NCI-H187 (cell line): ENCODE measurements at regions not wholly inside any gene's neighbourhood (a gene's known extent, or its start where the extent isn't known, plus 50 kb on each side); places are given as distances from the start of the nearest gene placed in this dataset.
"Not testable (repeated sequence)": the region's sequence is repeated elsewhere in the genome, so short reads cannot be mapped to it uniquely, and the experiment has no call there.

Experiments
- DNase-seq, 2 experiments: peaks; one replicate each; lab custom pipeline; 2025; lab: John Stamatoyannopoulos, UW

- DNase-seq, result no peak
These were observed 230.9 kb upstream of the FSIP2 start for GRCh38 chr2:185507719-185508118.

DNA sequence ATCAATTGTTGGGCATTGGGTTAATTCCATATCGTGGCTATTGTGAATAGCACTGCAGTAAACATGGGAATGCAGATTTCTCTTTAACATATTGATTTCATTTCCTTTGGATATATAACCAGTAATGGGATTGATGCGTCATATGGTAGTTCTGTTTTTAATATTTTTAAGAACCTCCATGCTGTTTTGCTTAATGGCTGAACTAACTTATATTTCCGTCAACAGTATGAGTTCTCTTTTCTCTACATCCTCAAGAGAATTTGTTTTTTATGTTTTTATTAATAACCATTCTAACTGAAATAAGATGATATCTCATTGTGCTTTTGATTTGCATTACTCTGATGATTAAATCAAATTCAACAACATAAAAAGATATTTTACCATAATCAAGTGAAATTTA, 228.5 kb upstream of the FSIP2 start:
- no peak for DNase-seq

DNA sequence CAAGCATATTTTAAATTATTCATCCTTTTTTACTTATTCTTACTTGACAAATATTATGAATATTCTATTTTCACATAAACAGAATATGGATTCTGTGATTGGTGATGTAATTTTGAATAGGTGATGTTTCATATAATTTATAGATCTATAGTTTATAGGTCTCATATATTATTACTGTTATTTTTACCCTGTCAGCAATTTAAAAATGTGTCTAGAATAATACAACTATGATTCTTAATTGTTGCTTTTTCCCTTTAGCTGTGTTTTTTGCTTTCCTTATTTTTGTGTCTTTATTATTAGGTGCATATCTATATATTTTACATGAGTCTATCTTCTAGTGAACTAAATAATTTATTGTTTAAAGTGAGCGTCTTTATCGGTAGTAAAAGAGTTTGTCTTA, 226.7 kb upstream of the FSIP2 start:
- DNase-seq, result no peak

- DNase-seq, result no peak
These were observed 216.1 kb upstream of the FSIP2 start for GRCh38 chr2:185522472-185522871.

- not testable (repeated sequence) for DNase-seq
These were observed 214.4 kb upstream of the FSIP2 start for GRCh38 chr2:185524242-185524641.

DNA sequence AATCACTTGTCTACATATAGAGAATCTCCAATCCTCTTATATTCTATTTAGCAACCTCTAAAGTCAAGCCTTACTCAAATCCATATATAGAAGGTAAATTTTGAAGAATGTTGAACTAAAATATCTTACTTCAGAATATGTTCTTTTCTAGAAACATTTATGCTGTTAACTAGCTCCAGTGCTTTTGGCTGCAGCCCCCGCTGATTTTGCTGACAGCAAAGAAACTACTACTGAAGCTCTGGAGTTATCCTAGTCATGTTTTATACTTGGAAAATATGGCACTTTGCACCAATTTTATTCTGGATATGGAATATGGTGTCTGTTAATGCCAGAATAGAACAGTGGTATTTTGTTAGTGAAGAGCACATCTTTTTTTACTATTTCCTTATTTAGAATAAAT, 212.4 kb upstream of the FSIP2 start:
- DNase-seq, result no peak

DNA sequence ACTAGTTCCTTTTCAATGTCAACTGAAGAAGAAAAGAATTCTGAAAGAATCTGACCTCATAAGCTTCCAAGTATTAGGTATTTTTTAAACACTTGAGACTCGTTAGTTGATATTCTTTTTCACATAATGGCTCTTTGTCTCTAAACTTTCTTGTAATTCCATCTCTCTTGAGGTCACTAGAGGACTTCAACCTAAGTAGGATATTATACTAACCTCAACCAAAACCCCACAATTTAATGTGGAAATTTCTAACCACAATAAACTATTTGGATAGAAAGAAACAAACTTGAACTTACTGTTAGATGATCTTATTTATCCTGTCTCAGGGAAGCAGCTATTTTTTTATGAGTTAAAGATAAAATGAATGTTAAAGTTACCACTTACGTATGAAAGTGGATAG, 206.9 kb upstream of the FSIP2 start:
- DNase-seq, result no peak

- DNase-seq, result no peak
These were observed 200.9 kb upstream of the FSIP2 start for GRCh38 chr2:185537689-185538088.

DNA sequence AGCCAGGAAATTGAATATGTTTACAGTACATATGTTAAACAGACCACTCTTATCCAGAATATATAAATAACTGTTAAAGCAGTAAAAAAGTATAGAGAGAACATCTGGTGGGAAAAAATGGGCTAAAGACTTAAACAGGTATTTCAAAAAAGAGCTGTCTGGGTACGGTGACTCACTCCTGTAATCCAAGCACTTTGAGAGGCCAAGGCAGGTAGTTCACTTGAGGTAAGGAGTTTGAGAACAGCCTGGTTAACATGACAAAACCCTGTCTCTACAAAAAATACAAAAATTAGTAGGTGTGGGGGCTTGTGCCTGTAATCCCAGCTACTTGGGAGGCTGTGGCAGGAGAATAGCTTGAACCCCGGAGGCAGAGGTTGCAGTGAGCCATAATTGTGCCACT, 171.4 kb upstream of the FSIP2 start:
- no peak for DNase-seq

- DNase-seq, result no peak
These were observed 170.7 kb upstream of the FSIP2 start for GRCh38 chr2:185567940-185568339.

GRCh38 chr2:185578322-185578721, 160.3 kb upstream of the FSIP2 start:
- DNase-seq, result no peak

- DNase-seq, result no peak
These were observed 155.4 kb upstream of the FSIP2 start for GRCh38 chr2:185583058-185583816.

DNA sequence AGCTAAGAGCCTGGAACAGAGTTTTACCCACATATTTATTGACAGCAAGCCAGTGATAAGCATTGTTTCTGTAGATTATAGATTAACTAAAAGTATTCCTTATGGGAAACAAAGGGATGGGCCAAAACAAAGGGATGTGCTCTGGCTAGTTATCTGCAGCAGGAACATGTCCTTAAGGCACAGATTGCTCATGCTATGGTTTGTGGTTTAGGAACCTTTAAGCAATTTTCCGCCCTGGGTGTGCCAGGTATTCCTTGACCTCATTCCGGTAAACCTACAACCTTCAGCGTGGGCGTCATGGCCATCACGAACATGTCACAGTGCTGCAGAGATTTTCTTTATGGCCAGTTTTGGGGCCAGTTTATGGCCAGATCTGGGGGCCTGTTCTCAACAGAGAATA, 153.4 kb upstream of the FSIP2 start:
- DNase-seq, result not testable (repeated sequence)

GRCh38 chr2:185591276-185591675, 147.3 kb upstream of the FSIP2 start:
- DNase-seq, result not testable (repeated sequence)

- no peak for DNase-seq
These were observed 130.7 kb upstream of the FSIP2 start for GRCh38 chr2:185607945-185608344.

DNA sequence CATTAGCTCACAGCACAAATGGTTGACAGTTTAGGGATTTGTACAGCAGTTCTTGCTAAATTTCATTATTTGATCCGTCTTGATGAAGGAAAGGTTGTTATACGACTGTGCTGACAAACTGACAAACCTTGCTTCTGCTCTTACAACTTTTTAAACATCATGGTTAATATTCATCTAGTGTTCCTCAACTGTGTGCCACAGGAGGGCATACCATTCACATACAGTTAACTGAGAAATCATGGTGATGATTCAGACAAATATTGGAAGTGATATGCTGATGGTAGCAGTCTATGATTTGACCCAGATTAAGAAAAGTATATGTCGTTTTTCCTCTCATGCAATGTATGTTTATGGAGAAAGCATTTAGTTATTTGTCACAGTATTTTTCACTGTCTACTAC, 129.8 kb upstream of the FSIP2 start:
- no peak for DNase-seq

DNA sequence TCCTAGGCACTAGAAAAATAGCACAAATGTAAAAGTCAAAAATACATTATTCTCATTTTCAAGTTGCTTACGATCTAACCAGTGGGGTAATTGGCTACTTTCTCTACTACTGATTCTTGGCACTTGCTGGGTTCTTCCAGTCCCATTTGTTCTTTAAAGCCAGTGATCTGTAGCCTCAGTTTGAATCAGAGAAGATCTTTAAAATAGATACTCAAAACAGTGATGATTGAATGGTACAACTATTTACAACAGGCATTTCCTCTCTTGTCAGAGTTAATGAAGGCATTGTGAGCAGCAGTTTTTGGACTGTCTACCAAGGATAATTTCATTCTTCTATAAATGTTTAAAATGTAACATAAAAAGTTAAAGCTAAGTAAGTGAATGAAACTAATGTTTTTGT, 128.3 kb upstream of the FSIP2 start:
- no peak for DNase-seq

GRCh38 chr2:185618625-185619024, 120.0 kb upstream of the FSIP2 start:
- DNase-seq, result no peak

- no peak for DNase-seq
These were observed 113.0 kb upstream of the FSIP2 start for GRCh38 chr2:185625604-185626003.

- no peak for DNase-seq
These were observed 109.6 kb upstream of the FSIP2 start for GRCh38 chr2:185628985-185629384.

DNA sequence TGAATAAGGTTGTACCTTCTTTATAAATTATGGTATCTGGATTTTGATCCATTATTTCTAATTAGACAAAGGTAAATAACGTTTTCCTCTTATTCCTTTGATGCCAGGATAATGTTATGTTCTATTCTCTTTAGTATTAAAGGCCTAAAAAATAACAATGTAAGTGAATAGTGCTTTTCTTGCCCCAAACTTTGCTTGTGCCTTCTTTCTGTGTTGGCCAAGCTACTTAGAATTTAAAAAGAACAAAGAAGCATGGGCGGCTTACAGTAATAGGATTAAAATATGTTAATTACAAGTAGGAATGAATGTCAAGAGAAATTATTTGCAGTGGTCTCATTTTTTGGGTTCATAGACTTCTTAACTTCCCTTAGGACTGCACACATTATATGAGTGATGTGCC, 105.0 kb upstream of the FSIP2 start:
- no peak for DNase-seq

DNA sequence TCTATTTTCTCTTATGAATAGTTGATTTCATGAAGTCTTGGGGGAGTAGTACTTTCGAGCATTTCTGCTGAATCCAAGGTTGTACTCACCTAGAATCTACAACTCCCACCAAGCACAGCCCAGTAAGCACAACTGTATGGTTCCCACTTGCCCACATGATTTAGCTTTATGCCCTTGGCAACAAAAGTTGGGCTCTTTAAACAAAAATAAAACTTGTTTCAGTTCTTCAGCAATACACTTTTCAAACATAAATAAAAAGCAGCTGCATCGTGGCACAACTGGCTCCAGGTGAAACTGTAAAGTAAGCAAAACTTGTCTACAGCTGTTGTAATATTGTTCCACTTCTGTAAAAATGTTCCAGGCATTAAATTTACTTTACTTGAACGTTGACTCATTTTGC, 99.8 kb upstream of the FSIP2 start:
- DNase-seq, result no peak

- no peak for DNase-seq
These were observed 98.0 kb upstream of the FSIP2 start for GRCh38 chr2:185640588-185640987.

DNA sequence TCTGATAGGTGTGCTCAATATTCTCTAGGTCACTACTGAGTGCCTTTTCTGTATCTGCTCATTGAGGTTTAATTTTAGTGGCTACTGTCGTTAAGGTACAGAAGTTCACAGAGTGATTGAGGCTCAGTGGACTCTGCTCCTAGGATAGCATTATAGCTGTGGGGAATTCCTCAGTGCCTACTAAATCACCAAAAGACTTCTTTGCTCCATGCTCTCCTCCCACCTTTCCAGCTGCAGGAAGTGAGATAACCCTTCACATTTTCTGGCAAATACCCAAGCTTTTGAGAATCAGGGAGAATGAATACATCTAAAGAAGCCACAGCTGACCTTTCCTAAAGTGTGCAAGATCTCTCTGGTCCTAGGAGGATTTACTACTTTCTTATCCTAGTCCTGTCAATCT, 95.2 kb upstream of the FSIP2 start:
- no peak for DNase-seq
